ENCODE measurements at regions not wholly inside any gene's neighbourhood (a gene's known extent, or its start where the extent isn't known, plus 50 kb on each side); places are given as distances from the start of the nearest gene placed in this dataset.

- no peaks in the 10 kb centered on the region for H3K9me3 ChIP-seq (ENCODE audit: low read length)
- peak overlapping the region; percentile 72 for H3K4me2 ChIP-seq (ENCODE audit: low read length)
- H4K20me1 ChIP-seq (ENCODE audit: insufficient read depth) = no peaks in the 10 kb centered on the region
- peak overlapping the region; percentile 98 for H3K27ac ChIP-seq (ENCODE audit: low read length)
- TF ChIP-seq TAF1 (IDR thresholded peaks at IDR 0.05; ENCODE audit: low read depth) = no peak
- peak; percentile 52 for TF ChIP-seq RAD21 (conservative IDR thresholded peaks at IDR 0.05)
- TF ChIP-seq EZH2 (IDR thresholded peaks at IDR 0.05; ENCODE audit: borderline replicate concordance, insufficient read depth, low read length, poor library complexity, severe bottlenecking) = no peak
- peak; percentile 15 for TF ChIP-seq MXI1 (conservative IDR thresholded peaks at IDR 0.05; ENCODE audit: poor library complexity, severe bottlenecking)
- TF ChIP-seq SMC3 (conservative IDR thresholded peaks at IDR 0.05; ENCODE audit: poor library complexity) = peak; percentile 59
- TF ChIP-seq EP300 (conservative IDR thresholded peaks at IDR 0.05; ENCODE audit: poor library complexity, severe bottlenecking) = peak; percentile 68
- peak; percentile 73 for TF ChIP-seq POLR2AphosphoS5 (IDR thresholded peaks at IDR 0.05)
- TF ChIP-seq CTCF (IDR thresholded peaks at IDR 0.05; ENCODE audit: poor library complexity, severe bottlenecking) = peak; percentile 80
- no peak for TF ChIP-seq REST (IDR thresholded peaks at IDR 0.05; ENCODE audit: borderline replicate concordance)
- no peaks in the 10 kb centered on the region for H3K27me3 ChIP-seq (ENCODE audit: insufficient read depth, low read depth, low read length)
- no peaks in the 10 kb centered on the region for H3K36me3 ChIP-seq (ENCODE audit: insufficient read depth, low read length)
- peak overlapping the region; percentile 66 for H3K4me3 ChIP-seq (ENCODE audit: low read length)
- peak overlapping the region; percentile 74 for H2AFZ ChIP-seq (ENCODE audit: low read depth, low read length)
- no peaks in the 10 kb centered on the region for H3K9me2 ChIP-seq (ENCODE audit: insufficient read depth, low read length)
- H3K9ac ChIP-seq (ENCODE audit: low read length) = peak overlapping the region; percentile 79
- peaks cover 9% of the 10 kb centered on the region for H3F3A ChIP-seq (ENCODE audit: insufficient read depth, low read length, poor library complexity, severe bottlenecking)
- H3K79me2 ChIP-seq (replicated peaks; ENCODE audit: insufficient read depth, low read length) = no peaks in the 10 kb centered on the region
Observed at GRCh38 chr6:28606424-28607391, 81.0 kb downstream of the GPX5 start.

- TF ChIP-seq RAD21 (conservative IDR thresholded peaks at IDR 0.05) (no peak), CTCF (IDR thresholded peaks at IDR 0.05; ENCODE audit: poor library complexity, severe bottlenecking) (no peak), REST (IDR thresholded peaks at IDR 0.05; ENCODE audit: borderline replicate concordance) (no peak), EP300 (conservative IDR thresholded peaks at IDR 0.05; ENCODE audit: poor library complexity, severe bottlenecking) (no peak), MXI1 (conservative IDR thresholded peaks at IDR 0.05; ENCODE audit: poor library complexity, severe bottlenecking) (no peak), POLR2AphosphoS5 (IDR thresholded peaks at IDR 0.05) (no peak), EZH2 (IDR thresholded peaks at IDR 0.05; ENCODE audit: borderline replicate concordance, insufficient read depth, low read length, poor library complexity, severe bottlenecking) (no peak), TAF1 (IDR thresholded peaks at IDR 0.05; ENCODE audit: low read depth) (no peak), SMC3 (conservative IDR thresholded peaks at IDR 0.05; ENCODE audit: poor library complexity) (no peak)
- Histone ChIP-seq H3K79me2 (replicated peaks; ENCODE audit: insufficient read depth, low read length) (no peaks in the 10 kb centered on the region), H3K4me2 (ENCODE audit: low read length) (no peak overlapping the region), H3K27ac (ENCODE audit: low read length) (peak overlapping the region; percentile 98), H3K36me3 (ENCODE audit: insufficient read depth, low read length) (no peaks in the 10 kb centered on the region), H2AFZ (ENCODE audit: low read depth, low read length) (no peak overlapping the region), H3K27me3 (ENCODE audit: insufficient read depth, low read depth, low read length) (no peaks in the 10 kb centered on the region), H3K9me2 (ENCODE audit: insufficient read depth, low read length) (no peaks in the 10 kb centered on the region), H3K9ac (ENCODE audit: low read length) (no peak overlapping the region), H4K20me1 (ENCODE audit: insufficient read depth) (no peaks in the 10 kb centered on the region), H3K4me3 (ENCODE audit: low read length) (no peak overlapping the region), H3K9me3 (ENCODE audit: low read length) (no peaks in the 10 kb centered on the region), H3F3A (ENCODE audit: insufficient read depth, low read length, poor library complexity, severe bottlenecking) (peaks cover 9% of the 10 kb centered on the region)
Observed at GRCh38 chr6:28607990-28608389, 82.3 kb downstream of the GPX5 start.

All from neural cell (in vitro differentiated cells).